Lower leg skin (tissue), 3 donors: ENCODE measurements at regions not wholly inside any gene's neighbourhood (a gene's known extent, or its start where the extent isn't known, plus 50 kb on each side); places are given as distances from the start of the nearest gene placed in this dataset.

Source experiments
- POLR2A ChIP-seq, 2 donors: fragments of 450-650 bp; IDR thresholded peaks; one replicate each; pipeline ENCODE4 v1.6.1; 2016 to 2017; ENCODE audit warnings: antibody characterized with exemption in 2 of 2, mild to moderate bottlenecking in 1 of 2, moderate library complexity in 1 of 2
- TF ChIP-seq, protein P1 (sequence below), 3 donors: fragments of 450-650 bp; IDR thresholded peaks; one replicate each; pipeline ENCODE4 v1.5.1; 2016; ENCODE audit warnings: antibody characterized with exemption in 3 of 3, mild to moderate bottlenecking in 3 of 3, moderate library complexity in 2 of 3

DNA sequence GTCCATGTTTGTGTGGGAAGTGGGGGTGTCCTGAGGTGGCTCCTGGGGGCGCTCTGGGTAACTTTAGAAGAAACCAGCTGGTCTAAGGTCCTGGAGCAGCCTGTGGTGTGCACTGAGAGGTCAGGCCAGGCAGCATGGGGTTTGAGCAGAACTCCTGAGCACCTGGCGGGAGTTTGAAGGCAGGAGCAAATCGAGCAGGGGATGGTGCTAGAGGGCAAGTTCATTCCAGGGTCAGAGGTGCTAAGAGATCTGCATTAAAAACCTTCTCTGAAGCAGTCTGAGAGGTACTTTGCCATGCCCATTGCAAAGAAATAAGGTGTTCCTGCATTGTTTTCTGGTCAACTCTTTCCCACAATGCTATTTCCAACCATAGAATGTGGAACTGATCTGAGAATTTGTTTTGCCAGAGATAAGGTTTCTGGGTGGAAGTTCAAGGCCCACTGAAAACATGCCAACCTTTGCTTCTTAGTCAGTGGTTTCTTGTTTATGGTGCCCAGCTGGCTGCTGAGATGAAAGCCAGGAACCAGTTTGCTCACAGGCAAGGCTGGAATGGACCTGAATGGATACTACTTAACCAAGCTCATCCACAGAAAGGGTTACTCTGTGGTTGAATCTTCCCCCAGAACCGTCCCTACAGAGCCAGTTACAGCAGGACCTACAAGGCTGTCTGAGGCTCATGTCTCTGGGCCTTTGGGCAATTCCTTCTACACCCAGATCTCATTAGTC is 136.3 kb upstream of the TMEM72 start:
- TF ChIP-seq, protein P1, sequence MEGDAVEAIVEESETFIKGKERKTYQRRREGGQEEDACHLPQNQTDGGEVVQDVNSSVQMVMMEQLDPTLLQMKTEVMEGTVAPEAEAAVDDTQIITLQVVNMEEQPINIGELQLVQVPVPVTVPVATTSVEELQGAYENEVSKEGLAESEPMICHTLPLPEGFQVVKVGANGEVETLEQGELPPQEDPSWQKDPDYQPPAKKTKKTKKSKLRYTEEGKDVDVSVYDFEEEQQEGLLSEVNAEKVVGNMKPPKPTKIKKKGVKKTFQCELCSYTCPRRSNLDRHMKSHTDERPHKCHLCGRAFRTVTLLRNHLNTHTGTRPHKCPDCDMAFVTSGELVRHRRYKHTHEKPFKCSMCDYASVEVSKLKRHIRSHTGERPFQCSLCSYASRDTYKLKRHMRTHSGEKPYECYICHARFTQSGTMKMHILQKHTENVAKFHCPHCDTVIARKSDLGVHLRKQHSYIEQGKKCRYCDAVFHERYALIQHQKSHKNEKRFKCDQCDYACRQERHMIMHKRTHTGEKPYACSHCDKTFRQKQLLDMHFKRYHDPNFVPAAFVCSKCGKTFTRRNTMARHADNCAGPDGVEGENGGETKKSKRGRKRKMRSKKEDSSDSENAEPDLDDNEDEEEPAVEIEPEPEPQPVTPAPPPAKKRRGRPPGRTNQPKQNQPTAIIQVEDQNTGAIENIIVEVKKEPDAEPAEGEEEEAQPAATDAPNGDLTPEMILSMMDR (IDR thresholded peaks at IDR 0.05): no peak
- no peak for TF ChIP-seq POLR2A (IDR thresholded peaks at IDR 0.05)
